Gastroesophageal sphincter (tissue), 3 donors: ENCODE measurements at regions not wholly inside any gene's neighbourhood (a gene's known extent, or its start where the extent isn't known, plus 50 kb on each side); places are given as distances from the start of the nearest gene placed in this dataset.

ENCODE experiments used
- CTCF ChIP-seq, 4 experiments: fragments of 200-600 bp in 2 of 4; fragments of 450-650 bp in 2 of 4; sonication (generic) in 1 of 4; IDR thresholded peaks; one replicate each; pipeline ENCODE4 v1.5.1; 2017 to 2019; ENCODE audit warnings: antibody characterized with exemption in 4 of 4, mild to moderate bottlenecking in 2 of 4, moderate library complexity in 2 of 4
- EP300 ChIP-seq: sonication (generic); formaldehyde crosslinking; IDR thresholded peaks from one replicate; pipeline ENCODE4 v1.6.1; 2017; ENCODE audit warnings: antibody characterized with exemption, mild to moderate bottlenecking
- POLR2A ChIP-seq, 2 donors: fragments of 450-650 bp; IDR thresholded peaks; one replicate each; pipeline ENCODE4 v1.6.1; 2017; ENCODE audit warnings: antibody characterized with exemption in 2 of 2, mild to moderate bottlenecking in 2 of 2, moderate library complexity in 1 of 2

- TF ChIP-seq POLR2A (IDR thresholded peaks at IDR 0.05) (no peak), CTCF (IDR thresholded peaks at IDR 0.05) (no peak), EP300 (no peak)
These were observed 1176.5 kb upstream of the TMEFF2 start for GRCh38 chr2:193371200-193371599.
